Stimulated activated CD8-positive, alpha-beta memory T cell treated with anti-CD3 and anti-CD28 coated beads, Interleukin-7, amount 100 ng/mL, for 1 hour (primary cell): ENCODE measurements at regions not wholly inside any gene's neighbourhood (a gene's known extent, or its start where the extent isn't known, plus 50 kb on each side); places are given as distances from the start of the nearest gene placed in this dataset.
"Not testable (repeated sequence)": the region's sequence is repeated elsewhere in the genome, so short reads cannot be mapped to it uniquely, and the experiment has no call there.

Source experiments
- DNase-seq, 2 donors: peaks; one replicate each; pipeline ENCODE4 v3.0.0-alpha.2; 2020; ENCODE audit warnings: low read depth in 2 of 2

DNA sequence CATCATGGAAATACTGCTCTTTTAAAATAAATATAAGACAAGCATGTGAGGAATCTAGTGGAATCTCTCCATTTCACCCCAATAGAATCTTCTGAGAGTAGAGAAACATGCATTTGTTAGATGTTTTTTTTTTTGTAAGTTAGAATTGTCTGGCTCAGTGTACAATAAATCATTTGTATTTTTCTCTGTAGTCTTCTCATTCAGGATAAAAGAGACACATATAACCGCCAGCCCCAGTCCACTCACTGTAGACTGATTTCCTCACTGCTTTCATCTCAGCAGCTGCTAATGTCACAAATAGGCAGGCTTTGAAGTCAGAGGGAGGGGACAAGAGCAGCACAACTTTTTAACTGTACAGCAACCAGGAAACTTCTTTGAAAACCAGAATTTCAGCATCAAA lies 140.2 kb upstream of the RBMS3 start:
- DNase-seq: no peak

DNA sequence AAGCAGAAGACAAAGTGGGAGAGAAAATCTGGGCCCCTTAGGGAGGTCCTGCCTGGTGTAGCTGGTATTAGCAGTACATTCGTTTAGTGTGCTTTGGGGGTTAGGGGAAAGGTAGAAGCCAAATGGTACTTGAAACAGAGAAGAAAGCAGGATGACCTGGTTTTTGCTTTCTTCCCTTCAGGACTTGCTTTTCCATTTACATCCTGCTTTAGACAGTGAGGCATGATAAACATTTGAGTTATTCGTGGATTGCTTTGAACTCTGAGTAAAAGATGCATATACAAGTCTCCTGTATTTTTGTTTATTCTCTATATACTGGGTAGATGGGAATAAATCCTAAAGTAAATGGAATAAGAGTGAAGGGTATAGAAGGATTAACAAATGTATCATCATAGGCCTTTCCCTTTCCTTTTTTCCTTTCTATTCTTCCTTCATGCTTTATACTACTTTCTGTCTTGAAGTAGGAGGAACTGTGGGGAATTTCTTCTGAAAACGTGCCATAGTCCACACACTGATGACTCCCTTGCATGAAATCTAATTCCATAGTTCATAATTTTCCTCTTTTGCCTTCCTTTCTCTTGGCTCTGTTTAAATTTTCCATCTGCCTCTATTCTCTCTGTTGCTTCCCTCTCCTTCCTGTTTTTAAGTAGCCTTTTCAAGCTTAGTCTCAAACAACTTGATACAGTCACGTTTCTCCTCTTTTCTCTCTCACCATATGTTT lies 139.5 kb upstream of the RBMS3 start:
- DNase-seq: no peak

DNA sequence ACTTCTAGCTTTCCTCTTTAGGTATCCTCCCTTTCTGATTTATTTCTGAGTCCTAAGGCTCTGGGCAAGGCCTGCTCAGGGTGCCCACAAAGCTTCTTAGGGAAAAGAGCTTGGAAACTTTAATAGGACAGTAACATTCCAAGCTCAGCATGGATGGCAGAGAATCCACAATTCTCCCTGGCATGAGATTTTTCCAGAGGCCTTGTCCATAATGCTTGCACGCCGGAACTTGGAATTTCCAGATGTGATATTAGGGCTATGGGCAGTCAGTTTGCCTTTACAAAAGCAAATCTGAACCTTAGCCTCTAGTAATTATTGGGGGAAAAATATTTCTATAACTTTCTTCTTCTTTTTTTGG lies 139.0 kb upstream of the RBMS3 start:
- no peak for DNase-seq

DNA sequence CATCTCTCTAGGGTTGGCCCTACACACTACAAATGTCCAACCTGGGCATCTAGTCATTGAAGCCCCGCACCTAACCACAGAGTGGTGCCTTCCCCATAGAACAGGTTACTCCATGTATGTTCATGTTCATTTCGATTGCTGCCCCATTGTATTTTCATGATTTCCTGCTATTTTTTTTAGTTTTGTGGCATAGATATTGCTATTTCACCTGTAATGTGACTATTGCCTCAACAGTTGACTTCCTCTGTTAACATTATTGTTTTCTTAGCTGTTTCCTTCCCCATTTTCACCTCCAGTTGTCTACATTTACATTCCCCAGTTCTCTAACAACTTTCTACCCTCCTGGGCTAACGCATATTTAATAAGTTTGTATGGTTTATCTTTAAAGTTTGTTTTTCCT lies 137.7 kb upstream of the RBMS3 start:
- no peak for DNase-seq

DNA sequence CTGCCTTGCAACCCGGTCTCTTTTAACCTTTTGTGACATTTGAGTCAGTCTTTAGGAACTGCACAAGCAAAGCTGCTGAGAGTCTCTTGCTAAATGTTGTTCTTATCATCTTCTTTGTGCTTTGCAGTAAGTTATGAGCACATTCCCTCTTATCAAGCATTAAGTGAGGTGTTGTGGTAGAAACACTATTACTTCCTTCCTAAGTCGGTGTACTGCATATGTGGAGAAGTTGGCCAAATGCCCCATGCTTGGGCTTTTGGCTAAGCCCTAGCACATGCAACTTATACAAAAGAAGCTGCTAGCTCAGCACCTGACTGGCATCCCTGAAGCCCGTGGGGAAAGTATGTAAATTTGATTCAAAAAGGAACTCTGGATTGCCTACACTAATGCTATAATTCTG lies 136.5 kb upstream of the RBMS3 start:
- DNase-seq: no peak

DNA sequence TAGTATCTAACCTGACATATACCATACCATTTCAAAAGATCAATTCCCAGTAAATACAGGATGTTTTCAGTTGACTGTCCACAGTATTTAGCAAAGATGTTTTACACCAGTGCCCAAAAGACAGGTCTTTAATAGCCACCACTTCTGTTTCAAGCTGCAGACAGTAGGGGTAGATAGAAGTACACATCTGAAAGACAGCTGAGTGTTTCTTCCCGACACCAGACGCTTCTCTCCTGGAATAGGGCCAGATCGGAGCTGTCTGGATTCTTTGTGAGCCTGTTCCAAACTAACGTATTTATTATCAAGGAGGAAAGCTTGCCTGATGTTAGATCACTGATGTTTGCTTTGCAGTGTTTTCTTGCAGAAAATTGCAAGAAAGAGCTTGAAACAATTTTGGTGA lies 136.1 kb upstream of the RBMS3 start:
- no peak for DNase-seq

DNA sequence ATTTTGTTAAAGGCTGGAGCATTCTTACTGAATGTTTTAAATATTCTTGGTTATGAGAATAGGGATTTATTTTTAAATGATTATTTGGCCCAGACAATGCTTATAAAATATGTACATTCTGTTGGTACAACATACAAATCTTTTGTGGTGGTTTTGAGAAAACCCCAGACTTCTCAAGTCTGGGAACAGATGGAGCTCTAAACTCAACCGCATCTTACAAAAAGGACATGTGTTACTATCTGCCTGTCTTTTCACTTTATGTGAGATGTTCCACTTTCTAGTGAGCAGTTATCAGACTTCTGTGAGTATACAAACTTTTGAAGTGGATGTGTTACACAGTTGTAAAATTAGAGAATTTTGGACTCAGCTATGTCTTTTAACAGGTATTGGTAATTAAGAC lies 135.5 kb upstream of the RBMS3 start:
- DNase-seq: no peak

DNA sequence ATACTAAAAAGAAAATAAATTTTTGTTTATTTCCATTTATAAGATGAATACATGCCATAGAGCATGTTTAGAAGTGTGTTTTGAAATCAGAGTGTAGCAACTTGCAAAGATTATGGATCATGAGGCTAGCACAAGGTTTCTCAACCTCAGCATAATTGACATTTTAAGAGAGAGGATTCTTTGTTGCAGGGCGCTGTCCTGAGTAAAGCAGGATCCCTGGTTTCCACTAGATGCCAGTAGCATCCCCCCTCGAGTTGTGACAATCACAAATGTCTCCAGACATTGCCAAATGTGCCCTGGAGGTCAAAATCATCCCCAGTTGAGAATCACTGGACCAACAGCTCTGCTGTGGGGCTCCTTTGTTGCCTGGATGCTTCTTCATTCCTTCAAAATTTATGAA lies 128.5 kb upstream of the RBMS3 start:
- no peak for DNase-seq

DNA sequence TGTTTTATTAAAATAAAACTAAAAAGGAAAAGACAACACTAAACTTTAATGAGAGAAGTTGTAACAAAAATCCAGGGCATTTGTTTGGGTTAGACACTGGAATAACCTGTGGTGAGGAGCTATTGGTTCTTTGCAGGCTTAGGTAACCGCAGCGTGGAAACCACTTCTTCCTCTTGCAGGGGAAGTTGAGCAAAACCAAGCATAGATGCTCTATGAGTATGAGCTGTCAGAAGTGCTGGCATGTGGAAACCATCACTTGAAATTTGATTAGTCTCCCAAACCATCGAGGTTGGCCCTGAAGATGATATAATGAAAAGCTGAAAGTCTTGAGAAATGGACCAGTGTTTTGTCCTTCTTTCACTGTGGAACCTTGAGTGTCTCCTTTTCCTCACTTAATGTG lies 127.1 kb upstream of the RBMS3 start:
- no peak for DNase-seq

DNA sequence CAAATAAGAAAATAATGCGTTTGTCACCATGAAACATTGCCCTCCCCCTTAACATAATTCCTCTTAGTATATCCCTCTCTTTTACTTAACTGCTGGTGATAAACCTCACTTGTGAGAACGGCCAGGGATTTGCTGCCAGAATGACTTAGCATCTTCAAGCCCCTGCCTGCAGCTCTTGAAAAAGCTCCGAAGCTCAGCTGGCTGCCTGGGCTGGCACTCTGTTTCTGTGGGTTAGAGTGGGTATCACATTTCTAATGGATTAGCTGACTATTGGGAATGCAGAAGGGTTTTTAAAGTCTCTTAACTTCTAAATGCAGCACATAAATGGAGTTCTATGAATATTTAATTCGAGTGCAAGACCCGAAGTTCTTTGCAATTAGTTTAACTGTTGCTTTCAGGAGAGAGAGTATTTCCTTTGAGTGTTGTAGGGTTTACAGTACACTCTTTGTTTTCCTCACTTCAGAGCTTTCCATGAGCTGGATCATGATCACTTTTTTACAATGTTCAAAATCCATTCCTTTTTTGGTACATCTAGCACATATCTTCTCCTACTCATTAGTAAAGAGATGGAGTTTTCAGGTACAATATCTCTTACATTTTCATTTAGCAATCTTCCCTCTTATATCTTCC lies 124.7 kb upstream of the RBMS3 start:
- no peak for DNase-seq

DNA sequence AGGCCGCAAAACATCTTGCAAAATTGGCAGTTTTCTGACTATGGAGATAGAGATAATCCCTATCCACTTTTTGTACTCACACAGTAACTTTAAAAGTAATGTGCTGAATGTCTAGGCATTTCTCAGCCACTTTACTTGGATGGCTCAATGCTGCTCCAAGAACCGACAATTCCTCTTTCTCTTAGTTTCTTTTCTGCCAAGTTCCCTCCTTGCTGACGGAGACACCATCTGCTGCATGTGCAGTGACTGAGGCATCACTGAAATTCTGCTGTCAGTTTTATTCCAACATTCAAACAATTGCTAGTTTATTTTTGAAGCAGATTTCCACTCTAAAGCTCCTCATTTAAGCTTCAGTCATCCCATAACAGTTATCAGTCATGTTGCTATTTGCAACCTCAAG lies 116.0 kb upstream of the RBMS3 start:
- no peak for DNase-seq

DNA sequence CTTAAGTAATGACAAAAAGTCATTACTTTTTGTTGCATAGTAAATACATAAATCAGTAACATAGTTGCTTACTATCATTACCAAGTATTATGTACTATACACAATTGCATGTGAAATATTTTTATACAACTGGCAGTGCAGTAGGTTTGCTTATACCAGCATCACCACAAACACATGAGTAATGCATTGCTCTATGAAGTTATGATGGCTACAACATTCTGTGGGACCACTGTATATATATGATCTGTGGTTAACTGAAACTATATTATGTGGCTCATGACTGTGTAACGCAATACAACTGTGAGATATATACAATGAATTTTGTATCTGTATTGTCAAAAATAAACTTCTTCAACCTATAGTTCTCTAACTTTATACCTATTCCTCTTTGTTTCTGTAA lies 113.7 kb upstream of the RBMS3 start:
- DNase-seq: no peak

DNA sequence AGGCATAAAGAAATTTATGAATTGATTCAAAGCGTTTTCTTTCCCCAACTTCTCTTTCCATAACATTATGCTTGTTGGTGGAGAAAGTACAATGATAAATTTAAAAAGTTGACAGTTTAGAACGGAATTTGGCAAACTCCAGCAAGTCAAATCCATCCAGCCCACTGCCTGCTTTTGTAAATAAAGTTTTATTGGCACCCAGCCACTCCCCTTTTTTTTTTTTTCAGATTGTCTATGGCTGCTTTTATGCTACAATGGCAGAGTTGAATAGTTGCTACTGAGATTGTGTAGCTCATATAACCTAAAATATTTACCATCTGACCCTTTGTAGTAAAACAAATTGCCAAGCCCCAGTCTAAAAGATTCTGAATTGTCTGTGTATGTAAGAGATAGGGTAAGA lies 112.8 kb upstream of the RBMS3 start:
- no peak for DNase-seq

DNA sequence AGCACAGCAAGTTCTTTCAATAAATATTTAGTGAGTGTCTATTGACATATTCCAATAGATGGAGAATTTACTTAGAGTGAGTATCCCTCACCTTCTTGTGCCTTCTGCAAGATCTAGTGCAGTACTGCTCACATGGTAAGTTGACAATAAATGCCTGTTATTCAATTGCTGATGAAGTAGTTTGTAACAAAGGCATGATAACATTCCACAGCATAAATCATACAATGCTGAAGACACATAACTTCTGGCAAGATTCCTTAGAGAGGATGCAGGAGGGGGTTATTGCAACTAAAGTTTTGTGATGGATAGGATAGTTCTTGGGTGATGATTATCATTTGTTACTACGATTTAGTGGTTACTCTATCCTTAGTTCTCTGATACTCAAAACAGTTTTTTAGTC lies 112.2 kb upstream of the RBMS3 start:
- DNase-seq: no peak

DNA sequence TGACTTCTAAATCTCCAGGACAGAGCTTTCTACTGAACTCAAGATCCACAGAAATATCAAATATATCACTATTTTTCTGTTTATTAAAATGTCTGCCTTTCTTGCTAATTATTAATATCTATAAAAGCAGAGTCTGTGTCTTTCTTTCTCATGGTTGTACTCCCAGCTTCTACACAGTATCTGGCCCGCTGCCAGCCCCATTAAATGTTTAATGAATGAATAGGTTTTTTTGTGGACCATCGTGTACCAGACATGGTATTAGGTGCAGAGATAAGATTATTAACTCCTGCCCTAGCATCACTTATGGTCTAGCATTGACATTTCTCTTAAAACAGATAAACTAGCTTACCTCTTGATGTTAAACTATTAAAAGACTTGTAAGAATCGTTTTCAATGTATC lies 111.4 kb upstream of the RBMS3 start:
- no peak for DNase-seq

DNA sequence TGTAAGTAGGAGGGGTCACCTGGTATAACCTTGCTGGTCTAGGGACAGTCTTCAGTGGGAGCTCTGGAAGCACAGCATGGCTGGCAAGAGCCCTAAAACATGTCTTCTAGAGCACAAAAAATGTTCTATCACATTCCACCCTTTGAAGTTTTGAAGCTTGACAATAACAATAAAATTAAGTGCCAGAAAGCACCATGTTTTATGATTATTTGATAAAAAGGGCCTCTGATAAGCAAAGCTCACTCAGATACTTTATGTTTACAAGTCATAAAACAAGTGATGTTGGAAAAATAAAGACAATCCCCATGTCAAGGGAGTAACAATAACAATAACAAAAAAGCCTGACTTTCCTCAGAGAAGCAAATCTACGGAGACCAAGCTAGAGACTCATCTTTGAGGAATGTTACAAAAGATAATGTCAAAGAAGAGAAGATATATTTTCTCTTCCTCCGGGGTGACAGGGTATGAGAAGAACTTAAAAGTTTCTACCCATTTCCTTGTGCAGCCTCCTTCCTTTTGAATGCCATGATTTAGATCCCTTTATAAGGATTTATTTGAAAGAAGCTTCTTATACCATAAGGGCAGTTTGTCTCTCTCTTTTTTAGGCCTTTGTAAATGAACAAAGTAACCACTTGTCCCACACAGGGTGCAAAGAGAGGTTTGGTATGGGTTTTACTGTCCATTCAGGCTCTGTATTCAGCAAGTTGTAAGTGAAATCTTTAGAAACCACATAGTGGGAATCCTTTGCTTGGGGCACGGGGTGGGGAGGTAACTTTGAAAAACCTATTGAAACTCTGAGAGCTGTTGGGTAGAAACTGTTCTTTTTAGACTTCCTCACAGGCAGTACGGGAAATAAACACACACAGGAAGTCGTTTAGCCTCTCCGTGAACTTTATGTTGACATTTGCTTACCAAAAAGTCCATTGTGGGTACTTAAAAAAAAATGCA lies 109.6 kb upstream of the RBMS3 start:
- no peak for DNase-seq

DNA sequence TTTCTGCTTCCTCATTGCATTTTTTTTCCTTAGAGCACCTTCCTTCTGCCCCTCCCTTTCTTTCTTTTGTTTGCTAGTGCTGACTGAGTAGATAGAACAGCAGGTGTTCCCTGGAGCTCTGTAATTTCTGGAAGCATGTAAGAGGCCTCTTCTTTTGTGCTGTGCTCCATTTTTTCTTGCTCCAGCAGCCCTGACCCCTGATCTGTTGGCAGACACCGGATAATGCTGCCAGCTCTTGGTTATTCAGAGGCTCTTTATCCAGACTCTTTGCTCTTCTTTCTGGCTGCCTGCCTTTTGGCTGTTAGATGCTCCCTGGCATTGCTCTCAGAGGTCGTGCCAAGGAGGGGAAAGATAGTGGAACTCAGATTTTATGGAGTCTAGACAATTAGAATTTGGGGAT lies 104.4 kb upstream of the RBMS3 start:
- DNase-seq: no peak

DNA sequence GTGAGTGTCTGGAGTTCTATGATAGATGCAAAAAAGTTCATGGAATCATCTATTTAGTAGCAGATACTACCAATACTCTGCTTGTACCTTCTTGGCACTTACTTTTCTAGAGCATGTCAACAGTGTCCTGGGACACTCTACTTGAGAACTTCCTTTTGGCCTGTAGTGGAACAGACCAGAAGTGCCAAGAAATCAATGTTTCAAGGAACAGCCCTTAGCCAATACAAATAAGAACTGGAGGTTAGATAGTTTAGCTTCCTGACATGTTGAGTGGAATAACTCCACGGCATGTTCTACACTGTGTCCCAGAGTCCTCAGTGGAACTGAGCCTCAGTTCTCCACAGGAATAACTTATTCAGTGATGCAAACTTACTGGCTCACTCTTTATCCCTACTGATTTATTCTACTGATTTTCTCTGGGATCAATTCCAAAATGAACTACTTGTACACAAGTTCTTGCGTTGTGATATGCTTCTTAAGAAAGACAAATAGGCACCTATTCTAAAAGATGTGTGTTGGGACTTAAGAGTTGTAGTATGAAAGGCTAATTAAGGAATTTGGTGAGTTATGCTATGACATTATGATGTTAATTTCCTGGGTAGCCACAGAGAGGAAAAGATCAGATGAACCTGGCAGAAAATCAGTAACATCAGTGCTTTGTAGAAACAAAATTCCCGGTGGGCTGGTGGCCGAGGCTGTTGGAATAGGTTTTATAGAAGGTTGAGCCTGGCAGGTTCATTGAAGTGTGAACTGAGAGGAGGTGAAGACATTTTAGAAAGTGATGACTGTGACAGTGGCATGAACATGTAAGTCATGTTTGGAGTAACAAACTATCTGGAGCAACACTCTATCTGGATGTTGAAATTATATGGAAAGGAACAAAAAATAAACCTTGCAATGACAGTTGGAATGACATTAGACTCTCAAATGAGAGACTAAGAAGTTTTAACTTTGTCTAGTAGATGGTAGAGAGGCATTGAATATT lies 101.8 kb upstream of the RBMS3 start:
- DNase-seq: no peak

DNA sequence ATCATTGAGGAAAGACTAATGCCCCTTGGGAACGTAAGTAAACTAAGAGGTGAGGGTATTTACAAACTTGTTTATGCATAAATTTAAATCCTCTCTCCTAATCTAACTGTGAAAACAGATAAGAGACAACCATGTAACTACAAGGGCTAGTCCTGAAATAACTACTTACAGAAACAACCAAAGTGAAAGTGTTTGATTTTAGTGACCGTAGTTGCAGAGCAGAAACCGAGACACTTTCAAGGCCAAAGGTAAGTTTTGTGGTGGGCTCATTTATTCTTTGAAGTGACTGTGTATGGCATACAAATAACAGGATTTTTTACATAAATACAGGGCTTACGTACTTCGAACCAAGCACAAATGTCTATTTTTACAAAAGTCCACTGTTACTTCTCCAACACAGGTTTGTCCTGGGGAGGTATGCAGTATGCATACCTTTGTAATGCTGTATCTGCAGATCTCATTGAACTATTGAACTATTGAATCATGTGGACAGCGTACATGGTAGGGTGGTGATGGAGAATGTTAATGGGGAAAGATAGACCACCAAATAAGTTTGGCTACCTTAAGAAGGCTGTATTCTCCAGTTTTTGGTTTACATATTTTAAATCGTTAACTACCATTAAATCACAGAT lies 99.6 kb upstream of the RBMS3 start:
- DNase-seq: no peak

DNA sequence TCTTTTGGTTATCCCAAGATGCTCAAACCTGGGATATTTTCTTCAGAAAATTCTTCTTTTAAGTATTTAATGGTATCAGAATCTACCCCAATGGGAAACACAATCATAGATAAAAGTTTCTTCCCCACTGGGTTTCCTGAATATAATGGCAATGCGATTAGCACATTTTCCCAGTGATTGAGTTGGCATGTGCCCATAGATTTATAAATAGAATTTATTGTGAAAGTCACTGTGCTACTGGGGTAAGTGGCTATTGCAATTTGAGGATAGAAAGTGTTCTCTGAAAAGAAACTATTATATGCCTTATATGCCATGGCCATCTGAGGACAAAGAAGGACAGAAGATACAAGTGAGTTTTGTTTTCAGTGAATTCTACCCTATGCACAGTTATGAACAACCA lies 99.0 kb upstream of the RBMS3 start:
- DNase-seq: no peak

DNA sequence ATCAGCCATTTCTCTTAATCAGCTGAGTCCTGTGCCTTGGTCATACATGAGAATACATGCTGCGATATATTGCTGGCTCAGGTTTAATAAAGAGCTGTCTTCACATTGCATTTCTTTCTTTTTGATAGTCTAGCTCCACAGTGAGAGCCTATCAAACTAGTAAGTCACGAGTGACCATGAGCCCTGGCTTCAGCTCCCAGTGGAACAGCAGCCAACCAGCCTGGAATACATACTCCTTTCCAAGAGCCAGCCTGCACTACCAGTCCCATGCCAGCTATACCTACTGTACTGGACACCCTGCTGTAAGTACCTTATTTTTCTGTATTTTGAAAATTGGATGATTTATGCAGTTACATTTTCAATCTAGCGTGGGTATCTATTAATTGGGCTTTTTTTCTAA lies 98.0 kb upstream of the RBMS3 start:
- not testable (repeated sequence) for DNase-seq
